ENCODE measurements at regions not wholly inside any gene's neighbourhood (a gene's known extent, or its start where the extent isn't known, plus 50 kb on each side); places are given as distances from the start of the nearest gene placed in this dataset.

- TF ChIP-seq CTCF (IDR thresholded peaks at IDR 0.05; ENCODE audit: borderline replicate concordance, control extremely low read depth, extremely low read depth, insufficient read depth, missing control alignments): no peak
These were observed 489.1 kb upstream of the CELF2 start for GRCh38 chr10:10528563-10528910.

GRCh38 chr10:10530313-10530712 lies 487.4 kb upstream of the CELF2 start:
- no peak for TF ChIP-seq CTCF (IDR thresholded peaks at IDR 0.05; ENCODE audit: borderline replicate concordance, control extremely low read depth, extremely low read depth, insufficient read depth, missing control alignments)
- in situ Hi-C loops (cut with MboI; ENCODE audit: low sequenced_read_pairs, unreplicated experiment): no loop called here
- DNase-seq (ENCODE audit: low spot score): no peak

More at GRCh38 chr10:10528563-10528910, 489.1 kb upstream of the CELF2 start:
- no peak for DNase-seq (ENCODE audit: low spot score)
- in situ Hi-C loops (cut with MboI; ENCODE audit: low sequenced_read_pairs, unreplicated experiment): no loop called here

GRCh38 chr10:10532236-10532635 lies 485.4 kb upstream of the CELF2 start:
- DNase-seq (ENCODE audit: low spot score): no peak
- in situ Hi-C loops (cut with MboI; ENCODE audit: low sequenced_read_pairs, unreplicated experiment): no loop called here
- TF ChIP-seq CTCF (IDR thresholded peaks at IDR 0.05; ENCODE audit: borderline replicate concordance, control extremely low read depth, extremely low read depth, insufficient read depth, missing control alignments): no peak

GRCh38 chr10:10532826-10533225 lies 484.8 kb upstream of the CELF2 start:
- DNase-seq (ENCODE audit: low spot score): no peak
- no peak for TF ChIP-seq CTCF (IDR thresholded peaks at IDR 0.05; ENCODE audit: borderline replicate concordance, control extremely low read depth, extremely low read depth, insufficient read depth, missing control alignments)
- in situ Hi-C loops (cut with MboI; ENCODE audit: low sequenced_read_pairs, unreplicated experiment): no loop called here

- TF ChIP-seq CTCF (IDR thresholded peaks at IDR 0.05; ENCODE audit: borderline replicate concordance, control extremely low read depth, extremely low read depth, insufficient read depth, missing control alignments): no peak
- DNase-seq (ENCODE audit: low spot score): no peak
- in situ Hi-C loops (cut with MboI; ENCODE audit: low sequenced_read_pairs, unreplicated experiment): no loop called here
These were observed 484.2 kb upstream of the CELF2 start for GRCh38 chr10:10533437-10533836.

GRCh38 chr10:10538326-10538725 lies 479.3 kb upstream of the CELF2 start:
- in situ Hi-C loops (cut with MboI; ENCODE audit: low sequenced_read_pairs, unreplicated experiment): no loop called here
- no peak for TF ChIP-seq CTCF (IDR thresholded peaks at IDR 0.05; ENCODE audit: borderline replicate concordance, control extremely low read depth, extremely low read depth, insufficient read depth, missing control alignments)
- no peak for DNase-seq (ENCODE audit: low spot score)

- DNase-seq (ENCODE audit: low spot score): no peak
- in situ Hi-C loops (cut with MboI; ENCODE audit: low sequenced_read_pairs, unreplicated experiment): no loop called here
- no peak for TF ChIP-seq CTCF (IDR thresholded peaks at IDR 0.05; ENCODE audit: borderline replicate concordance, control extremely low read depth, extremely low read depth, insufficient read depth, missing control alignments)
These were observed 477.3 kb upstream of the CELF2 start for GRCh38 chr10:10540398-10540797.
